GM19023 (cell line): ENCODE measurements at regions not wholly inside any gene's neighbourhood (a gene's known extent, or its start where the extent isn't known, plus 50 kb on each side); places are given as distances from the start of the nearest gene placed in this dataset.

Experiments
- ATAC-seq: cut with Tn5 transposase; IDR thresholded peaks from one replicate; pipeline ENCODE4 v1.9.1; 2021; ENCODE audit warnings: mild to moderate bottlenecking, moderate library complexity; ENCODE audit not compliant: unreplicated experiment

DNA sequence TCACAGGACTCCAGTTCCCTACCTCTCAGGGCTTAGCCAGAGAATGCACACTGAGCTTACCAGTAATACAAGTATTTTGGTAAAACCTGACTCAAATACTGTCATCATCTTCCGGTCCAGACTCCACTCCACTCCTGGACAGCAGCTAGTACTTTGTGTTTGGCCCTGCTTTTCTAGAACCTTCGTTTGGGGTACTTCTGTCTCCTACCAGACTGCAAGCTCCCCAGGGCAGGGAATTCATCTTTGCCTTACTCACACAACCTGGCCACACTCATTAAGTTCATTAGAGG lies 108.9 kb upstream of the CDC42EP3 start:
- no peak for ATAC-seq

DNA sequence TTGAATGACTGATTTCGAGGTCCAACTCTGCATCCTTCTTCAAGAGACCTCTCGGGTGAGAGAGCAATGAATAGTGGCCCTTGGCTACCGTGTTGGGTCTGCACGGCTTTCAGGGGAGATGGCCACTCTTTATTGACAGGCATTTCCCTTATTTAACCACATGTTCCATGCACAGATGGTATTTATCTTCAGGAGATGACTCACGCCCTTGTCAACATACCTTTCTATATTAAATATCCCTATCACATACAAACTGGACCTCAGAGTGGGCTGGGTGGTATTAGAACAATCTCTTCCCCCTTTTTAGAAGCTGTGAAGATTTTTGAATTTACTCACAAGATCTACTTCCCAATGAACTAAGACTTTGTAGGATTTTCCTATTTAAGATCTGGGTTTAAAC lies 109.6 kb upstream of the CDC42EP3 start:
- no peak for ATAC-seq

DNA sequence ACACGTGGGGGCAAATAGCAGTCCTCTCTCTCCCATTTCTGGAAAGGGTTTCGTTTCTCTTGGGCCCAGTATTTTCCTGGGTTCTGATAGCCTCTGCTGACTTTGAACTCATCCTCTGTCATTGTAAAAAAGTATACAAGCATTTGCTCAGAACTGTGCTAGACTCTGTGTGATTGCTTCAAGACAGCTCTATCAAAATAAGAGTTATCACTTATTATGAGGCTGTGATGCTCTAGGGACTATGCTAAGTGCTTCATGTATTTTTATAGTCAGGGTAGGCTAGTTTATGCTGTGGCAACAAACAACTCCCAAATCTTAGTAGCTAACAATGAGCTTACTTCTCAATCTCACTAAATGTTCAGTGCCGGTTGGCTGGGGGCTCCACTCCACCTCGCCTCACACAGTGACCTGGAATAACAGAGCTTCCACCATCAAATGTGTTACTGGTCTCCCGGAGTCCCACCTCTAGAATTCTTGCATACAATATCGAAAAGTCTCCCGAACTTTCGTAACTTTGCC lies 110.8 kb upstream of the CDC42EP3 start:
- ATAC-seq: no peak

DNA sequence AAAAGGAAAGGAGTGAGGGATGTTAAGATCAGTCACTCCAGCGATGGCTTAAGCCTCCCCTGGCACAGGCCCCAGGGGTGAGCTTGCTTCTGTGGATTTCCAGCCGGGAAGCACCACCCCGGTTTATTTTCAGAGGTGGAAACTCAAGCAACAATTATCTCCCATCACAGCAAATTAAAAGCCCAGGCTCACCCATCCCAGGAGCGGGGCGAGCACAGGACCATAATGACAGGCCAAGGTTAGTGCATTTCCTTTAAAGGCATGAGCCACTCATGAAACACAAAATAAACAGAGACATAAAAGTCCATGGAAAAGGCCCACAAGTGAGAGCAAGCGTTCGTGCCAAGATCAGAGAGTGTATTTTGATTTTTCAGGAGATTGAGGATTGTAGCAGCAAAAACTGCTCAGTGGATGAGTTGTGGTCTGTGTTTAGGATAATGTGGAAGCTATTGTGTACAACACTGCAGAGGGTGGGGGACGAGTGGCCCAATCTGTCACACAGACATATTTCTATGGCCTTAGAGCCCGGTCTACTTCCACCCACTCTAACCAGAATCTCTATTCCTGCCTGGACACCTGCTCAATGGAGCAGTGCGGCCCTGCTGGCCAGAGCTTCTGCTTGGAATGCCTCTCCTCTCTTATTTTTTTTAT lies 111.4 kb upstream of the CDC42EP3 start:
- no peak for ATAC-seq

DNA sequence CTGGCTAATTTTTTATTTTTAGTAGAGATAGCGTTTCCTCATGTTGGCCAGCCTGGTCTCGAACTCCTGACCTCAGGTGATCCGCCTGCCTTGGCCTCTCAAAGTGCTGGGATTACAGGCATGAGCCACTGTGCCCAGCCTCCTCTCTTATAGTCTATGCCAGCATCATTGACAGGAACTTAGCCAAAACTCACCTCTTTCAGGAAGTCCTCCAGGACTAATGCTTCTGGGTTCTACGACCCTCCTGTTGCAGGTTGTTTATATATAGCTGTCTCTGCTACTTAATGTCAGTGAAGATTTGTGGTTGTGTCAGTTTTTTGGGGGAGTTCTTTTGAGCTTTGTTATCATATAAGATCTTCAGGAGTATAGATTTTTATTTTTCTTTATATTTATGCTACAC lies 112.1 kb upstream of the CDC42EP3 start:
- ATAC-seq: no peak

DNA sequence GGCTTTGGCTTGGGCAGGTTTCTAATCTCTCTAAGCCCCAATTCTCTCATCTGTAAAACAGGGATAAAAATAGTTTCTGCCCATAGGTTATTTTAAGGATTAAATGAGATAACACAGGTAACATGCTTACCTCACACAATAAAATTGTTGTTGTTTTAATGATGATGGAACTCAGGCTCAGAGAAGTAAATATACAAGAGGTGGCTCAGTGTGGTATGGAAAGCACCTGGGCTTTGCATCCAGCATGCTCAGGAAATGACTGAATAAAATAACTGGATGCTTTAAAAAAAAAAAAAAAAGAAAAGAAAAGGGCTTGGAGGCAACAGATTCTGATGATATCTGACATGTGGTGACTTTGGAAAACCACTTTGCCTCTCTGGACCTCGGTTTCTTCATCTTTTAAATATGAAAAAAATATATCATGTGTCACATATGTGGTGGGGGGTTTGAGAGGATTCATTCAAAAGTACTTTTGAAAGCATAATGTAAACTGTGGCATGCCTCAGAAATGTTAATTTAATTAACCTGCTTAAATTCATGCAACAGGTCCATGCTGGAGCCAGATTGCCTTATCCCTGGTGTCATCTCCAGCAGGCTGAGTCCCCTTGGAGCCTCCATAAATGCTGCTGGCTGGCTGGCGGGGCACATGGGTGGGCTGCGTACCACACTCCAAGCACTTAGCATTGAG lies 112.8 kb upstream of the CDC42EP3 start:
- no peak for ATAC-seq

DNA sequence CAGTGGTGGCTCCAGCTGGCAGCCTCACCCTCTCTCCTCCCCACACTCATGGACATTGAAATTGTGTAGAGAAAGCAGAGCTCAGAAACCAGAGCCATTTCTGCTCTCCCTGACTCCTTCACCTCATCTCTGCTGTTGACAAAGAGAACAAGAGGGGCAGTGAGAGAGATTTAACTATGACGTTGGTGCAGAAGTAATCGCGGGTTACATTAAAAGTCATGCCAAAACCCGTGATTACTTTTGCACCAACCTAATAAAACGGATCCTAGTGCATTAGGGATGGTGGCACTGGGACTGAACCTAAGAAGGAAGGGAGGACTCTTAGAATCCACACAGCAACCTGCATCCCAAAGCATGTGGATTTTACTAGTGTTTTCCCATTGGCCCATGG lies 113.3 kb upstream of the CDC42EP3 start:
- ATAC-seq: no peak

DNA sequence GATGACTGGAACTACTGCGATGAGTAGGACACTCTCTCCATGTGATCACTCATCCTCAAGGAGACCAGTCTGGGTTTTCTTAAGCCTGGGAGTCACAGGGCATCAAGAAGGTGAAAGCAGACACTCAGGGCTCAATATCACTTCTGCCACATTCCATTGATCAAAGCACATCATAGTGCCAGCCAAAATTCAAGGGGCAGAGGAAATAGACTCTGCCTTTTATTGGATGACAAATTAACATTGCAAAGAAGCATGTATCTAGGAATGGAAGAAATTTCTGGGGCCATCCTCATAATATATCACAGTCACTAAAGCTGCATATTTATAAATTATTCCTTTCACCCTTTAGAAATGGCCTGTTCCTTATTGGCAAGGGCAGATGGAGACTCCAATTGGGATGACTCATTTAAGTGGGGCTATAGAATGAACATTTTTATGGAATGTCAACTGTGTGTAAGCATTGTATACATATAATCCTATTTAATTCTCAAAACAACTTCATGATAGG lies 114.8 kb upstream of the CDC42EP3 start:
- no peak for ATAC-seq

DNA sequence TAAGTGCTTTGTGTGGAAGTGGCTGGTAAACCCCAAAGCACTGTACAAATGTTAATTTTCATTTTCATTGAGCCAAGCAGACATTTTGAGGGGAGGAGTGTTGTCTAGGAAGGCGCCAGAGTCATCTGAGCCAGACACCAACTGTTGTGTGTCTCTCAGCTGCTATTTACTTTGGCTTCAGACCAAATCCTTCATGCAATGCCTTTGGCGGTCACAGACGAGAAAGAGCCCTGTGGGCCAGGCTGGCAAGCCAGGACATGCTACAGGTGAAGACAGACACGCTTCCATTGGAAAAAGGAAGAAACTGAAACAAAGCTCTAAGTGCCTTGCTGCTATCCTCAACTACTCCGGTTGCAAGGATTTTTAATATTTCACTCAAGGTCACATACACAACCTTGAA lies 115.4 kb upstream of the CDC42EP3 start:
- no peak for ATAC-seq

DNA sequence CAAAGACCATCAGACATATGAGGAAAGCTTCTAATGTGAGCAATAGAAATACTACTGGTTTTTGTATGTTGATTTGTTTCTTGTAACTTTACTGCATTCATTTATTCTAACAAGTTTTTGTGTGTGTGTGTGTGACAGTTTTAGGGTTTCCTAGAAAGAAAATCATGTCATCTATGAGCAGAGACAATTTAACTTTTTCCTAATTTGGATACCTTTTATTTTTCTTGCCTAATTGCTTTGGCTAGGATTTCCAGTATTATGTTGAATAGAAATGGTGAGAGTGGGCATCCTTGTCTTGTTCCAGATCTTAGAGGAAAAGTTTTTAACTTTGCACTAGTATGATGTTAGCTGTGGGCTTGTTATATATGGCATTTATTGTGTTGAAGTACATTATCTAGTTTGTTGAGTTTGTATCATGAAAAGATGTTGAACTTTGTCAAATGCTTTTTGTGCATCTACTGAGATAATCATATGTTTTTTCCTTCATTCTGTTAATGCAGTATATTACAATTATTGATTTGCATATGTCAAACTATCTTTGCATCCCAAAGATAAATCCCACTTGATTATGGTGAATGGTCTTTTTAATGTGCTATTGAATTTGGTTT lies 117.3 kb upstream of the CDC42EP3 start:
- ATAC-seq: no peak

DNA sequence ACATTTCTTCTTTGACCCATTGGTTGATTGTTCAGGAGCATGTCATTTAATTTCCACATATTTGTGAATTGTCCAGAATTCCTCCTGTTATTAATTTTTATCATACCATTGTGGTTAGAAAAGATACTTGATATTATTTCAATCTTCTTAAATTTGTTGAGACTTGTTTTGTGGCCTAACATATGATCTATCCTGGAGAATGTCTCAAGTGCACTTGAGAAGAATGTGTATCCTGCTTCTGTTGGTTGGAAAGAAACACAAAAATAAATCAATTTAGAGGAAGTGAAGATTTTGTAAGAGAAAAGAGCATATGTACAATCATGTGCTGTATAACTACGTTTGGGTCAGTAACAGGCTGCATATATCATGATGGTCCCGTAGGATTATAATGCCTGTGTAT lies 118.6 kb upstream of the CDC42EP3 start:
- no peak for ATAC-seq

DNA sequence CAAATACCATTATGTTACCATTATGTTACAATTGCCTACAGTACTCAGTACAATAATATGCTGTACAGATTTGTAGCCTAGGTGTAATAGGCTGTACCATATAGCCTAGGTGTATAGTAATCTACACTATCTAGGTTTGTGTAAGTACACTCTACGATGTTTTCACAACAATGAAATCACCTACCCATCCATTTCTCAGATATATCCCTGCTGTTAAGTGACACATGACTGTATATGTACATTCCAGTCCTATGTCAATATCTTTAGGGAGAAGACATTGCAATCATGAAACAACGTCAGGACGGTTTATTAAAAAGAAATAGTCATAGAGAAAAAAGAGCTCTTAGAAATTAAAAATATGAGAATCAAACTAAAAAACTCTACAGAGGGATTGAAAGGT lies 119.0 kb upstream of the CDC42EP3 start:
- ATAC-seq: no peak

DNA sequence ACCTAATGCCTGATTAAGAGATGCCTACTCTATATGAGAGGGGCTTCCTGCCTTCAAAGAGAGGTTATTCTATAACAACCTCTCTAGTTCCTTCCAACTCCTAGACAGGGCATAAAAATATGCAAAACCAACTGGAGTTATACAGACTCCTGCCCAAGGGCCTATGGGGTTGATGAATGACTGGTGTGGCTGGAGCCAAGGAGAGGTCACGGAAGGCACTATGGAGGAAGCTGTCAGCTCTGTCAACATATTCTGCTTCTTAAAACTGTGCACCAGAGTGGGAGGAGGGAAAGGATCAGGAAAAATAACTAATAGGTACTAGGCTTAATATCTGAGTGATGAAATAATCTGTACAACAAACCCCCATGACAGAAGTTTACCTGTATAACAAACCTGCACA lies 120.9 kb upstream of the CDC42EP3 start:
- ATAC-seq: no peak

DNA sequence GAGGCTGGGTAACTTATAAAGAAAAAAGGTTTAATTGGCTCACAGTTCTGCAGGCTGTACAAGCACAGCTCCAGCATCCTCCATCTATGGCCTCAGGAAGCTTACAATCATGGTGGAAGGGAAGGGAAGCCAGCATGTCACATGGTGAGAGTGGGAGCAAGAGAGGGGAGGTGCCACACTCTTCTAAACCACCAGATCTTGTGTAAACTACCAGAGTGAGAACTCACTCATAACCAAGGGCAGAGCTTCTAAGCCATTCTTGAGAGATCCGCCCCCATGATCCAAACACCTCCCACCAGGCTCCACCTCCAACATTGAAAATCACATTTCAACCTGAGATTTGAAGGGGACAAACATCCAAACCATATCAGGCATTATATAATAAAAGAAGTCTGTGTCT lies 121.6 kb upstream of the CDC42EP3 start:
- no peak for ATAC-seq

DNA sequence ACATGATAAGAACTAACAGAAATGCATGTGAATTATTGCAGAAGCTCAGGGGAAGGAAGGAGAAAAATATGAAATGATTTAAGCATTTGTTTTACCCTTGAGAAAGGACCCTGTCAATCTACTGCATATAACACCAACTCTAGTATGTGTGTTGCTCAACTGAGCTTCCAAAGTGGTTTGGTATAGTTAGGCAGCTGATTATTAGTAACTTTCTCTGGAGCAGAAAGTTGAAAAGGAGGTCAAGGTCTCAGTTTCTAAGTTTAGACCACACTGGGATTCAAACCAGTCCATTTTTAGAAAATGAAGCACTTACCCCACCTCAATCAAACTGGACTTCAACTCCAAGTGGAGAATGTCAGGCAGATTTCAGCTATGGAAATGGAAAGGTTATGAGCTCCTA lies 123.3 kb upstream of the CDC42EP3 start:
- no peak for ATAC-seq

DNA sequence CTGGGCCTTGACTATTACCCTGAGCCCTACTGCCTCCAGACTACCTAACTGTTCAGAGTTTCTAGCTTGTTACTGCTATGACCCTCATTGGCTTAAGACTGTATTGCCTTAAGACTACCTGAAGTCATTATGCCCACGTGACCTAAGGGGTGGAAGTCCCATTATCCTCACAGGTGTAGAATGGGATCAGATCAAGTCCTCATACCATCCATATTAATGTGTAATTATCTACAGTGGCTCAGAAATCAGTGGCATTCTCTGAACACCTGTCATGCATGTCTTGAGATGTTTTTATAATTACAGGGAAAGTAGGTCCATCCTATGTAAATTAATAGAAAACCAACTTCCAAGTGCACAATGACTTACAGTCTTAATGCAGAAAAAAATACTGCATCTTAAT lies 124.0 kb upstream of the CDC42EP3 start:
- no peak for ATAC-seq

DNA sequence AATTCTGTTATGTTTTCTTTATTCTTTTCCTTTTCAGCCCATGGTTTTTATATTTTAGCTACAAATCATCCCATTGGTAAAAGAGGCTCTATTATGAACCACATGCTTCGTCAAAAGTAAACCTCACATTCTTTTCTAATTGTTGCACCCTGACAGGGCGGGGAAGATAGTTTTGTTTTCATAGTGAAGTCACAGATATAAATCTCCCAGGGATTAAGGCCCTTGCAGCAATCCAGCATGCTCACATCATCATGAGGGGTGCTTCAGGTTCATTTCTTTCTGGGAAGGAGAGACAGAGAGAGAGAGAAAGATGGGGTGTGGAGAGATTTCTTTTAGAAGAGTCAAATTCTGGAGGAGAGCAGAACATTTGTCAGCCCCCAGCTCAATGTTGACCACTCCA lies 124.5 kb upstream of the CDC42EP3 start:
- ATAC-seq: no peak

DNA sequence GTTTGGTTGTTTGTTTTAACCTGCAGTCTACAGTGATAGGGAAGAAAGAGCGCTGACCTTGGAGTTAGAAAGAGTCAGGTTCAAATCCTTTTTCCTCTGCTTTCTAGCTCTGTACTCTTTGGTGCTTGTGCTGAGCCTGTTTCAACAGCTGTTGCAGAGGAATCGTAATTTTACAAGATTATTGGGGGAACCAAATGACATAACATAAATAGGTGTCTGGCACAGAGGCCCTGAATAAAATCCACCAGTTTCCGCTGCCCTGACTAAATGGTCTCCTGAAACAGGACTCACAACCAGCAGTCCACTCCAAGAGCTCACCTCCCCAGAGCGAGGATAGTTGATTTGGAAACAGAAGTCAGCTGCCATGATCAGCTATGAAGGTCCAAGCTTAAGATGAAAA lies 125.0 kb upstream of the CDC42EP3 start:
- ATAC-seq: no peak

DNA sequence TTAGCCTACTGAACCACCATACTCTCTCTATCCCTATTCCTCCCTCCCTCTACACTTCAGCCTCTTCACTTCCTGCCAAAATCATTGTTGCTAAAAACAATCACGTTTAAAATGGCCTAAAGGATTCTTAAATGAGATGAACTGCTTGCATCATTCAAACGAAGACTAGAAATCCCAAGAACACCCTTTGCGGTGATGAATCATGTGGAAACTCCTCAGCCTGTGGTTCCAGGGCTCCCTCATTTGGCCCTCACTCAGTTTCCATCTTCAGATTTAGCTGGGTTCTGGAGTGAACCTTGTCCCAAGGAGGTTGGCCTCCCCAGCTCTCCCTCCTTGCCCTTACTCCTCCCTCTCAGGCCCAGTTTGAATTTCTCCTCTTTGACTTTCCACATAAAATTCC lies 125.6 kb upstream of the CDC42EP3 start:
- no peak for ATAC-seq

DNA sequence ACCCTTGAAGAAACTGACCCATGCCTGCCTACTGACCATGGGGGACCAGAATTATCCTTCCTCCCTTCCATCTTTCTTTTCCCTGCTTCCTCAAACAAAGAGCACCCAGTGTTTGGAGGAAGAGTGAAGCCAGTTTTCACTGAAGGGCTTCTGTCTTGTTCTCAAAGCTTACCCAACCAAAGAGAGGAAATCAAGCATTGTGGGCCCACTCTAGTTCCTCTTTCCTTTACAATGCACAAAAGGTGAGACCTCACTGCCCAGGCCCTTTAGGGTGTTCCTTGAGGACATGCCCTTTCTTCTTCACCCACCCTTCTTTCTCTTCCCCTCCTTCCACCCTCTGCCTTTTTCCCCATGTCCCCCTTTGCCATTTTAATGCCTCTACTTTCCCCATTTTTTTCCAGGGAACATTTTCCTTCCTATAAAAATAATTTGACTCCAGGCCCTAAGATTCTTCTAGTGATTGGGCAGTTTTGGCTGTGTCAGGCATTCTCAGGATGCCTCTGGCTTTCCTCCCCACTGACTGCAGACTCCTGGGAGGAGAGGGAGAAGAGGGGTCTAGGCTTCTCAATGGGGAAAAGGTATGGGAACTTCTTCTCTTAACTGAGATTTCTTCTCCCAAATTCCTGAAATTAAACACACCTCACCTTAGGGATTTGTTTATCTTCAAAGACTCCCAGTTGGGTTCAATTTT lies 126.6 kb upstream of the RMDN2 start:
- no peak for ATAC-seq

DNA sequence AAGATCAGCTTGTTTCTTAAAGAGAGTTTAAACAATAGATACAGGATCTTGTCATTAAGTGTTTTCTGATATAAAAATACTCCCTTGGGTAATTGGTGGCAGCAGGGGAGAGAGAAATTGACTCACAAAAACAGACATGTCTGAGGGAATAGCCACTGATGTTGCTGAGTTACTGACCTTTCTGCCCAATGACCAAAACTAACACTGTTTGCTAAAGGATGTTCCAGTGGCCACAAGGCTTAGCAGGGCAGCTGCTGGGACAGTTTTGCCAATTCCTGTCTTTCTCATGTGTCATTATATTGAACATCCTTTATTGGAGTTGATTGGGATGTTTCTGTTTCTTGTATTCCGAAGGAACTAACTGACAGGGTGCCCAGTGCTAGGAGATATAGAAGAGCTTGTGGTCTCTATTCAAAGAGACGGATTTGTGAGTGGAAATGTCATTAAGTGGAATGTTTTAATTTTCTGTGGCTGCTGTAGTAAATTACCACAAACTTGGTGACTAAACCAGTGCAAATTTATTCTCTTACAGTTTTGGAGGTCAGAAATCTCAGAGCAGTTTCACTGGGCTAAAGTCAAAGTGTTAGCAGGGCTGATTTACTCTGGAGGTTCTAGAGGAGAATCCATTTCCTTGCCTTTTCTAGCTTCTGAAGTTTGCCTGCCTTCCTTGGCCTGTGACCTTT lies 124.8 kb upstream of the RMDN2 start:
- ATAC-seq: no peak
